DMS114 treated with DMSO at 0.1 percent for 48 hours (cell line): ENCODE measurements at regions not wholly inside any gene's neighbourhood (a gene's known extent, or its start where the extent isn't known, plus 50 kb on each side); places are given as distances from the start of the nearest gene placed in this dataset.
"Not testable (repeated sequence)": the region's sequence is repeated elsewhere in the genome, so short reads cannot be mapped to it uniquely, and the experiment has no call there.

Source experiments
- DNase-seq: peaks from one replicate; lab custom pipeline; 2025; ENCODE audit not compliant: unreplicated experiment; lab: John Stamatoyannopoulos, UW

- not testable (repeated sequence) for DNase-seq
These were observed 86.8 kb upstream of the ADORA2B start for GRCh38 chr17:15858082-15858481.

GRCh38 chr17:15860774-15861173, 84.2 kb upstream of the ADORA2B start:
- DNase-seq = not testable (repeated sequence)

- DNase-seq = not testable (repeated sequence)
These were observed 80.9 kb upstream of the ADORA2B start for GRCh38 chr17:15864061-15864460.

- not testable (repeated sequence) for DNase-seq
These were observed 80.5 kb upstream of the ADORA2B start for GRCh38 chr17:15864472-15864871.

- DNase-seq = not testable (repeated sequence)
These were observed 78.9 kb upstream of the ADORA2B start for GRCh38 chr17:15866015-15866414.

- not testable (repeated sequence) for DNase-seq
These were observed 77.6 kb upstream of the ADORA2B start for GRCh38 chr17:15867331-15867730.

- DNase-seq = not testable (repeated sequence)
These were observed 75.1 kb upstream of the ADORA2B start for GRCh38 chr17:15869868-15870267.

- not testable (repeated sequence) for DNase-seq
These were observed 72.3 kb upstream of the ADORA2B start for GRCh38 chr17:15872677-15873076.

- DNase-seq = not testable (repeated sequence)
These were observed 66.9 kb upstream of the ADORA2B start for GRCh38 chr17:15877882-15878500.

GRCh38 chr17:15882058-15882720, 62.7 kb upstream of the ADORA2B start:
- no peak for DNase-seq

GRCh38 chr17:15882777-15883176, 62.2 kb upstream of the ADORA2B start:
- no peak for DNase-seq

- DNase-seq = no peak
These were observed 61.3 kb upstream of the ADORA2B start for GRCh38 chr17:15883617-15884111.

GRCh38 chr17:15884731-15885130, 60.2 kb upstream of the ADORA2B start:
- DNase-seq = no peak

- DNase-seq = no peak
These were observed 59.2 kb upstream of the ADORA2B start for GRCh38 chr17:15885770-15886169.

GRCh38 chr17:15886221-15886620, 58.7 kb upstream of the ADORA2B start:
- no peak for DNase-seq

- DNase-seq = no peak
These were observed 58.1 kb upstream of the ADORA2B start for GRCh38 chr17:15886804-15887203.

GRCh38 chr17:15888436-15888835, 56.5 kb upstream of the ADORA2B start:
- DNase-seq = no peak

GRCh38 chr17:15890279-15890892, 54.5 kb upstream of the ADORA2B start:
- DNase-seq = no peak

GRCh38 chr17:15891318-15891717, 53.6 kb upstream of the ADORA2B start:
- no peak for DNase-seq

GRCh38 chr17:15892244-15892643, 52.7 kb upstream of the ADORA2B start:
- no peak for DNase-seq

- DNase-seq = no peak
These were observed 51.9 kb upstream of the ADORA2B start for GRCh38 chr17:15892731-15893657.
